HG03196 (cell line): ENCODE measurements at regions not wholly inside any gene's neighbourhood (a gene's known extent, or its start where the extent isn't known, plus 50 kb on each side); places are given as distances from the start of the nearest gene placed in this dataset.
A peak's percentile ranks its signal among the peaks of the same experiment; 100 is the strongest.

Experiments
- ATAC-seq: cut with Tn5 transposase; IDR thresholded peaks from one replicate; pipeline ENCODE4 v1.9.1; 2021; ENCODE audit not compliant: unreplicated experiment

DNA sequence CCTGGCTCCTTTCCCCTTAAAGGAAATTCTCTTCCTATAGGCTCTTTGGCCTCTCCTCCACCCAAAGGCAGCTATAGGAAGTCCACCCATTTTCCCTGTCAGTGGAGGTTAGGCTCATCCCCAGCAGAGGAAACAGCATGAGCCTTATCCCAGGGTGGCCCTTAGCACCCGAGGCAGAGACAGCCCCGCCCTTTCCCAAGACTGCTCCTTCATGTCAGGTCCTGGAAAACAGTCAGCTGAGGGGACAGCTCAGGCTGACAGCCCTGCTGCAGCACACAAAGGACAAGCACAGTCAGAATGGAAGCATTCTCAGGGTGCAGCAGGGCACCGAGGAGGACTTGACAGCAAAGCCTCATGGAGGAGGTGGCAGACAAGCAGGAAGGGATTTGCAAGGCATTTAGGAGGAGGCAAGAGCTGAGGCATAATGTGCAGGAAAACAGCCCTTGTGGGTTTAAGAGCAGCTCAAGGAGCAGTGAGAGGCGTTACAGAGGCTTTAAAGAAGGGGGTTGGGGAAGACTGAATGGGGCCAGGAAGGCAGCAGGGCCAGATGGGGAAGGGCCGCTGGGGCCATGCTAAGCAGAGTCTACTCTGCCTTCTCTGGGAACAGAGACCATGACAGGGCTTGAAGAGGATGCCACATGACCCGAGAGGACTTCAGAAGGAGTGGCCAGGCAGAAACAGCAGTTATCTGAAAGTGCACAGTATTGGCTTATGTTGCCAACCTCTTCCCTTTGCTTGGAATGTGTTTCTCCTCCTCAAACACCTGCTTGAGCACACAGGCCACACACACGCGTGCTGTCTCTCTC lies 216.6 kb downstream of the SH3BP4 start:
- ATAC-seq, result no peak

DNA sequence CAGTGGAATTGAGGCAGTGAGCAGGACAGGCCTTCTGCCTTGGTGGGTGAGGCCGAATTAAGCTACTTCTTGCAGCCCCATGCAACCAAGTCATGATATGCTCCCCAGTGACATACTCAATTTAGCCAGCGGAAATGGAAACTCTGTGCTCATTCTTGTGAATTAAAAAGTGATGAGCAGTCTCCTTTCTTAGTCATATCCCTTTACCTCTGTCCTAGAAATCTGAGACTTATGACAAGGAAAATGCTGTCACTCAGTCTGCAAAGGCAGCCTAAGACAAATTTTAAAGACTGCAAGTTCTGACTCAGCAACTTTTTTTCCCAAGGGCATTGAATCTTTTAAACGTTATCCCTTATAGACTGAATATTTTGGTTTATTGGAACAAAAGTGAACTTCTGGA lies 218.2 kb downstream of the SH3BP4 start:
- no peak for ATAC-seq

DNA sequence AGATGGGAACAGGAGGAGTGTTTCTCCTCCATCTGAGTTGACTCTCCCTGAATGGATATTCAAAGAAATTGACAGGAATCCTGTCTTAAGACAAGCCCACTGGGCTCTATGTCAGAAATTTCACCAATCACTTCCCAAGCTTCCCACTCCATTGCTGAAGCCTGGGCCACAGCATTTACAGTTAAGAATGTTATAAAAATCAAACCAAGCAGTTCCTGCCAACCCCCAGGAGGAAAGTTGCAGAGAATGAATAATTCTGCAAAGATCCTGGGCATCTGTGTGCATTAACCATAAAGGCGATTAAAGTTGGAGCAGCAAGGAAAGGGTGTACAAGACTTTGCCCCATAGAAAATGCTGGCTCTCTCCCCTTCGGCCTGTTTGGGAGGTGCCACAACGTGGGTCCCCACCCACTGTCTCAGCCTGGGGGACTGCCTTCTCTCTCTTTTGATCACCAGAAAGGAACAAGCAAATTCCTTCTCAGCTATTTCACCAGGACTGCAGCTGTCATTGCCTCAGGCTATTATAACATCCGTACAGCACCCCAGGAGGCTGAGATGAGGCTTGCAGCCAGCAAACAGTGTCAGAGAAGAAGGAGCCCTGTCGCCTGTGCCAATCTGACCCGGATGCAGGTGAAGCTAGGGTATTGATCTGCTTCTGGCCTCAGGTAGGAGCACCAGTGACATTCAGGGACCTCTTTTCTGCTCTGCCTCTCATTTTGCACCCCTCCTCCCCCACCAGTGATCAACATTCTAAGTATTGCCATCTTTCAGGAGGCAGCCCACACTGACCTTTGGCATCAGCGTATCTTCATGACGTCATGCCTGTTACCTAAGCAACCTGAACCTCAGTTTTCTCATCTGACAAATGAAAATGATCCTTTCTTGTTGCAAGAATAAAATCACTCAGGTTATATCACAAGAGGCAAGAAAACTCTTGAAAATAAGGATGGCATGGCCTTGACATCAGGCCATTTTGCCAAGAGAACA lies 219.0 kb downstream of the SH3BP4 start:
- ATAC-seq, result no peak

DNA sequence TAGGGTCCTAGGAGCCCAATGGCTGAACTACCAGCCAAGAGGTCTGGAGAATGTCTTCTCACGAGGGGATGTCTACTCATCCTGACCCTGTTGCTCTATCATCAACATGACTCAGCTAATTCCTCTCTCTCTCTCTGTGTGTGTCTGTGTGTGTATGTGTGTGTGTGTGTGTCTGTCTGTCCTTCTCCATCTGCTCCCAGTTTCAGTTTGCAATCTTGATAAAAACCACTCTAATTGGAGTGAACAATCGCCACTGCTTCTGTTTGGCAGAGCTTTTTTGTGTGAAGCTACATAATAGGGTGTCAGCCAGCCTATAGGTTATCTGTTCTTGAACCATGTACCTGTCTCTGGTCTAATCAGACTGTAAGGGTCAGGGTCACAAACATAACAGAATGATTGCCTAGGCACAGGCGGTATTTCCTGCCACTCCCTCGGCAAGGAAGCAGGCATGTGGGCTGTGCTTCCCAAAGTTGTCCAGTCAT lies 219.8 kb downstream of the SH3BP4 start:
- ATAC-seq, result no peak

DNA sequence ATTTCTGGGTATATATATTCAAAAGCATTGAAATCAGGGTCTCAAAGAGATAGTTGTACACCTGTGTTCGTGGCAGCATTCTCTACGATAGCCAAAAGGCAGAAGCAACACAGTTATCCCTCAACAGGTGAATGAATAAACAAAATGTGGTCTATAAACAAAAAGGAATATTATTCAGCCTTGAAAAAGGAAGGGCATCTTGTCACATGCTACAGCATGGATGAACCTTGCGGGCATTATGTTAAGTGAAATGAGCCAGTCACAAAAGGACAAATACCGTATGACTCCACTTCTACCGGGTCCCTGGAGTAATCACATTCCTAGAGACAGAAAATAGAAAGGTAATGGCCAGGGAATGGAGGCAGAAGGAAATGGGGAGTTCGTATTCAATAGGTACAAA lies 228.8 kb downstream of the SH3BP4 start:
- ATAC-seq, result no peak

DNA sequence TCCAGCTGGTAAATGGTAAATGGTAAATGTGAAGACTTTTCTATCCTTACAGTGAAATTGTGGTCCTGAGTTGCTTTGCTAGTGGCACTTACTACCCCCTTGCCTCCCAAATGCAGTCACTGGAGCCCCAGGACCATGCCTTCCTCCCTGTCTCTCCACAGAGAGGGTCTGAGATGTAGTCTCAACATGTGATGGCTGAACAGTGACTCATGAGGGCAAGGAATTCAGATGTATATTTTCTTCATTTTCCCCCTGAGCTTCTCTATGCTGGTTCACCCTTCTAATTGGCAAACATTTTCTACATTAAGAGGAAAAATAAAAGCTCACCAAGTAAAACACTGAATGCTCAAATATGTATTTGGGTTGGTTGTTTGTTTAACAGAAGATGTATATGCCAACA lies 232.0 kb downstream of the SH3BP4 start:
- no peak for ATAC-seq

DNA sequence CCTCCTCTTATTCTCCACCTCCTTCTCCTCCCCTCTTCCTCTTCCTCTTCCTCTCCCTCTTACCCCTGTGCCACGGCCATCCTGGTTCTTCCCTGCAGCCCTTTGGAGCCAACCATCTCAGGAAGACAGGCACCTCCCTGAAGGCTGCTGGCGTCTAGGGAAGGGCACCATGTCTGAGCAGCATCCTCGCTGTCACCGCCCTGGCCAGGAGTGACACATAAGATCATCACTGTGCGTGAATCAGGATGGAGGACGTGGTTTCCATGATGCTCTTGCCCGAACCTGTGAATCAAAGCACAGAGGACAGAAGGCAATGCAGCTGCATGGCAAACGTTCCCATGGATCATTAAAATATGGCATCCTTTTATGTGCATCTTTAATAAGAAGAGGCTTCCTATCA lies 236.0 kb downstream of the SH3BP4 start:
- no peak for ATAC-seq

DNA sequence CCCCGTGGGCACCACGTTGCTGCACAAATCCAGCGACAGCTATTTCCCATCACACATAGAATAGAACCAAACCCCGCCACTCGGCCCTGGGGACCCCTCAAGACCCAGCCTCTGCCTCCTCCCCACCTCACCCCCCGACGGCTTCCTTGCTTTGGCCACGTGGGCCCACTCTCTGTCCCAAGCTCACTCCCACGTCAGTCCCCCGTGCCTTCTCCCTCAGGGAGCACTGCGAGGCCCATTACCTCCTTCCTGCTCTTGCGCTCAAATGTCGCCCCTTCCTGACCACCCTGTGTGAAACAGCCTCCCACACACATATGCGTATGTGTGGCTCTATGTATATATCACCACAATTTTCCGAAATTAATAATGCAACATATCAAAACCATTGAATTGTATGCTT lies 239.7 kb downstream of the SH3BP4 start:
- no peak for ATAC-seq

DNA sequence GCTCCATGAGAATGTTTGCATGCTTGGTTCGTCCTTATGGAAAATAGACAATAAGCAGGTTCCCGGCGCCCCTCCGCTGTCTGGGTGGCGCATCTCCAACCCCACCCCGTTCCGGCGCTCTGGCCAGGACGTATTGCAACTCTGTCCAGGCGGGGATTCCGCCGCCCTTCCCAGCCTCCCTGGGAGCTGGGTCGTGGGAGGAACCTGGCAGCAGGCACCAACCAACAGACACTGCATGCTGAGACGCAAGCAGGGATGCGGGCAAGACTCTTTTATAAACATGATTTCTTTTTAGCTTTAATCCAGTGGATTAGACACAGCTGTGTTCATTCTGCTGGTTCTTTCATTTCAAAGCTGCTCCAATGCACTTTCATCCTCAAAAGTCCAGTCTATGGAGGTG lies 240.2 kb downstream of the SH3BP4 start:
- ATAC-seq, result no peak

DNA sequence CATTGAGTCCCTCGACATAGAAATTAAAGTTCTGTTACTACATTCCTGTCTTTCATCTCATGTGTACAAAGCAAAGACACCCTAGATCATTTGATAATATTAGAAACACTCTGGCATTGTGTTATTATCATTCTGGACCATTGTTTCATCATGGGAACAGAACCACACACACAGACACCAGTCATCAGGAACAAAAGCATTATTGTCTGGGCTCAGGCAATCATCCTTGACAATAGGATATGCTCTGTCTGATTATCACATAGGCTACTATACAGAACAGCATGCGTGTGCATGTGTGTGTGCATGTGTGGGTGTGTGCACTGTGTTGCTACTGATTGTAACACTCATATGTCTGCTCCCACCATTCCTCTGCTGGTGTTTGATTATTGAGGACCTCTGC lies 242.5 kb downstream of the SH3BP4 start:
- ATAC-seq, result no peak

DNA sequence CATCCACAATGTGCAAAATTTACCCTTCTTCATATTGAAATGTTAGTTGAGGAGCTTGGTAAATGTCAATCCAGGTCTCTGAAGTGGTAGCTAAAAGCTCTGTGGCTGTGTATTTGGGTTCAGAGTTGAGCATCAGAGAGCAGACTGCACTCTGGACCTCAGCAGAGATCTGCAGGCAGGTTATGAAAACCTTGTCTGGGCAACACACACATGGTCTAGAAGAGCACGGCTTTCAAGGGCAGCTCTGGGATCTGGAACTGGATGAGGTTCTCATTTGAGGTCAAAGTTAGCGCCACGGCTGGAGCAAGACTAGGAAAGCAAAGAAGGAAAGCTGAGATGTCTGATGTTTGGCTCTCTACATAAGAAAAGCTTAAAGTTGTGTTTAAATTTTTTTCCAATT lies 243.0 kb downstream of the SH3BP4 start:
- ATAC-seq, result no peak

DNA sequence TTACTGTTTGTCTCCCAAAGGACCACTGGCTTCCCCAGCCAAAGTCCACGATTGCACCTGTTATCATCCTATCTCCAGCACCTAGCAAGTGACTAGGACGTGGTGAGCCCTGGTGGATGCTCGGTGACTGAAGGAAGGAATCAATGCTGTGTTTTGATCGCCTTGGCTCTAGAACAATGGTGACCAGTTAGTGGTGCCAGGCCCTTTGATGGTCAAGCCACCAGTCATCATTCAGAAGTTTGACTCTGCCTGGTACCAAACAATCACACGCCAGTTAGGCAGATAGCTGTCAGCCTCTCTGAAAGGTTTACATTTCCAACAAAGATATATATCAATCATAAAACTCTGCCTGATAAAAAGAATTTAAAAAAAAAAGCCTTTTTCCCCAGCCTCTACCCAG lies 244.1 kb downstream of the SH3BP4 start:
- ATAC-seq, result no peak

DNA sequence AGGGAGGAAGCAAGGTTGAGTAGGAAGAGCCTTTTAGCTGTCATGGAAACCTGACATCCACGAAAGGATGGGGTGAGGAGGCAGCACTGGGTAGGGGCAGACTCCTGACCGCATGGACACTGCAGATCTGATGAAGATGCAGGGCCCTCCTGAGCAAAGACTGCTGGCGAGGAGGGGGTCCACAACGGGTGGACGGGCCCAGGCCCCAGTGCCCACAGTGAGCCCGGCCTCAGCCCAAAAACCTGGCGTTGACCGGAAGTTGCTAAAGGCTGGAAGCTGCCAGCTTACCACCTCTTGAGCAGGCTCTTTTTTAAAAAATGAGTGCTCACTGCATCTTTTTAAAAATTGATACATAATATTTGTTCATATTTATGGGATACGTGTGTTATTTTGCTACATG lies 247.3 kb downstream of the SH3BP4 start:
- no peak for ATAC-seq

DNA sequence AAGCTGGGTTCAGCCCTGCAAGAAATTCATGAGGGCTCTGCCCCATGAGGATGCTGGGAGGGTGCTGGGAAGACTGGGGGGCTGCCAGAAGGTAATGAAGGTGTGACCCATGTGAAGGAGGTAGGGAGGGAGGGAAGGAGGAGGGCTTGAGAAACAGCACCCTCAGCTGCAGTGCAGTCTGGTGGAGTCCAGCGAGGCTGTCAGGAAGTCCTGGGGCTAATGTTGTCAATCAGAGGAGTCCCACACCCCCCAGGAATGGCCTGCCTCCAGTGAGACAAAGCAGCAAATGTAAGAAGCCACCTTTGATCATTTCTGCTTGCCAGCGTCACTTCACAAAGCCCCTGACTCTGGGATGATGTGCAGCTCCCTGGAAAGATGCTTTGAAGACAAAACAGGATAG lies 248.4 kb downstream of the SH3BP4 start:
- no peak for ATAC-seq

DNA sequence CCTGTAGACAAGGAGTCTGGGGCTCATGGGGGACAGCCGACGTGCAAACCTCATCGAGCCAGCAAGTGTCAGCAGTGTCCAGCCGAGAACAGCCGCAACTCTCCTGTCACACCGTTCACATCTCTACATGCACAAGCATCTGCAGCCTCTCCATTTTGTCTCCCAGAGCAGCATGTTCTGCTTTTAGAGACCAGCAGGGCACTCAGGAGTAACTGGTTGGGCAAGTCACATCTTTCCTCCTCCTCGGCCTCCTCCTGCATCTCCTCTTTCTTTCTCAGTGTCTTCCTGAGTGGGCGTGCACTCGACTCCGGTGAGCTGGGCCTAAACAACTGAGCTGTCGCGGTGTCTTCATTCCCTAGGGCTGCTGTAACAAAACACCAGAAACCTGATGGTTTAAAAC lies 249.9 kb downstream of the SH3BP4 start:
- ATAC-seq, result no peak

DNA sequence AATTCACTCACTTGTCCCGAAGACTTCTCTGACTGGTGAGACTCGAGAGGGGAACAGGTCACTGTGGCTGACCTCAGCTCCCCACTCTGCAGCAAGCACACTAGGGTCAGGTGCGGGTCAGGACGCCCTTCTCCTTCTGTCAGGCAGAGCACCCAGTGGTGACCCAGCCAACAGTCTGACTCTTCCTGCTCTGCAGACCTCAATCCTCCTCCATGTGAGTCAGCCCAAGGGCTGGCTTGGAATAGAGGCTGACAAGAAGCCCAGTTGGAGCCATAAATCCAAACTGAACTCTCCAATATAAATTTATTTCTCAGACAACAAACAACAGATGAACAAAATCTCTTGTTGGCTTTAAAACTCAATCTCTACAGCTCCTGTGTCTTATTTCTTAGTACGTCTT lies 253.1 kb downstream of the SH3BP4 start:
- ATAC-seq, result no peak

DNA sequence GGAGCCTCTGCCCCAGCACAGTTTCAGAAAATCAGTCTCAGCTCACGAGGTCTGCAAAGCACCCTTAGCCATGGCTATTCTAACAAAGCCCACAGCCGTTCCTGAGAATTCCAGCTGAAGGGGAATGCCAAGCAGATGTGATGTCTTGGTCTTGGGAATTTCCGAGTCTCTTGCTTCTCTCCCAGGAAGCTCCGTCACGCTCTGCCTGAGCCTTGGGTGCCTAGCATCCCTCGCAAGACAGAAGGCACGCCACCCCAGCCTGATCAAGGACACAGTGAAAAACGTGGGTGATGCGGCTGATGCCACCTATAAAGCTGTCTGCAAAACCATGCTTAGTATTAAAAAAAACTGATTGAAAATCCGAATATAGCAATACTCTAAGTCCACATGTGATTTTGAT lies 254.6 kb downstream of the SH3BP4 start:
- no peak for ATAC-seq

DNA sequence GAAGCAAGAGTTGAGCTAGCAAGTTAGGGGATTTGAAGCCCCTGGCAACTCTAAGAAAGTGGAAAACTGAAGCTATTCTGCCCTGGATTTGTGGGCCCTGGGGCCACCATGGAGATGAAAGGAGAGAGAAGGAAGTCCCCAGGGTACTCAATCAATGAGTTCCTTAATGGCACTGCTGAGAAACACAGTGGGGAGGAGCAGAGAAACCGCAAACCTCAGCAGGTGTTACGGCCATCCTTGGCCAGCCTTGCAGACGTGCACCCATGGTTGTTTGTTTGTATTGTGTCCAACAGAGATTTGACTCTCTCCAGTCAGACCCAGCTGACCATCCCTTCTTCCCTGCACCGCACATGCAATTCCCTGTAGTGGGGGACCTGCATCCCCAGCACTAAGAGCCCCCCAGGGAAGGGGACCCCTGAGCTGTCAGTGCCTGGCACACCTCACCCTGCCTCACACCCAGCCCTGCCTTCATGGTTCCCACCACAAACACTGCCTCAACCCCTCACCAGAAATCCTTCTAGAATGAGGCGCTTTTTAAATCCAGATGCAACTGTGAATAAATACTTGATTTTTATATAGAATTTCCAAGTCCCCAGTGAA lies 255.3 kb downstream of the SH3BP4 start:
- ATAC-seq, result peak; percentile 91

DNA sequence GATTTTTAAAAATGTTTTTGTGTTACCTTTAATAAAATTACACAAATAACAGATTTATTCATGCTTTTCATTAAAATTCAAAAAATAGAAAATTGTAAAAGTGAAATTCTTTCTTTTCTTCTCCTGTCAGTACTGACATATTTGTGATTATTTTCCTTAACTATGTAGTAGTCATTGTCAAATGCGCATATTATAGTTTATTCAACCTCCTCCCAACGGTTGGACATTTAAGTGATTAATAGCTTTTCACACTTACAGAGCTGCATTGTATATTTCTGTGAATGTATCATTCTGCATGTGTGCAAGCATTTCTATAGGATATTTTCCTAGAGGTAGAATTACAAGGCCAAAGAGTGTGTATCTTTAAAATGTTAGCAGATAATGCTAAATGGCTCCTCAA lies 259.2 kb downstream of the SH3BP4 start:
- no peak for ATAC-seq

DNA sequence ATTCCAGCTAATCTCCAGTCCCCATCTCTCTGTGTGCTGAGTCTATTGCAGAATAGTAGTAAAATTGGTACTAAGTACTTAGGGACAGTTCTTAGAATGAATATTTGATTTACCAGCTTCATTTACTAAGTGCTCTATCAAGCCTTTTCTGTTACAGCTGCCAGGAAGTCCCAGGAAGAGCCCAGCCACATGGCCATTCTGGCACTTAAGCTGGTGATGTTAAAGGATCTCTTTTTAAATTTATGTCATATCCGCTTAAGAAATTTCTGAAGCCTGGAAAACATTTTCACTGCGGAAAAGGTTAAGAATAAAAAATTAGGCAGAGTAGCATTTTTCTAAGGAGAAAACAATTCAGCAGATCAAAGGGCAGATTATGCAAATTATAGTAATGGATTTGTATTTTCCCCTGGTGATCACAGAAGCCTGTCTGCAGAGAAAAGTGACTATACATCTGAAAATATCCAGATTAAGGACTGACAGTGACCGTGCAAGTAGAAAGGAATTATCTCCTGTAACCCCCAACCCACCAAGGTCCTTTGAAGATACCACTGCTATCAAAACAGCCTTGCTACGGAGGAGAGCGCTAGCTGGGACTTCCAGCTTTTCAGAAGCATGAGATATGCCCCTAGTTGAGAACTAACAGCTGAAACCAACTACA lies 260.8 kb downstream of the SH3BP4 start:
- no peak for ATAC-seq

DNA sequence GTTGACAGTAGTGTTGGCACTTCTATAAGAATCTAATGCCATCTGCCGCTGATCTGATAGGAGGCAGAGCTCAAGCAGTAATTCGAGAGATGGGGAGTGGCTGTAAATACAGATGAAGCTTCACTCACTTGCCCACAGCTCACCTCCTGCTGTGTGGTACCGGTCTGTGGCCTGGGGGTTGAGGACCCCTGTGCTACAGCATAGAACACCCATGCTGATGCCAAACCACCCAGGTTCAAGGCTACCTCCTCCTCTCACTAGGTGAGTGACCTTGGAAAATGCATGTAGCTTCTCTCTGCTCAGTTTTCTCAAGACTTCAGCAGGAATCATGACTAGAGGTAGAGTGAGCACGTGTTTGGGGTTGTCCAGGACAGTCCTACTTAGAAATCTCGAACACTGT lies 263.4 kb downstream of the SH3BP4 start:
- no peak for ATAC-seq
